Gastrocnemius medialis (tissue), 4 donors: ENCODE measurements at regions not wholly inside any gene's neighbourhood (a gene's known extent, or its start where the extent isn't known, plus 50 kb on each side); places are given as distances from the start of the nearest gene placed in this dataset.

ENCODE experiments used
- ATAC-seq, 2 donors: fragments of 150-250 bp; one replicate each; pipeline ENCODE4 v1.9.1; 2016
- DNase-seq, 2 donors: peaks; one replicate each; pipeline ENCODE4 v3.0.0-alpha.2; 2019
- H3K27ac ChIP-seq, 4 donors: fragments of 200-600 bp; sonication (generic); 1 replicate in 1 of 4; 2 replicates in 3 of 4; pipeline ENCODE4 v1.5.1; 2016 to 2018; ENCODE audit warnings: mild to moderate bottlenecking in 2 of 4, moderate library complexity in 1 of 4
- H3K27me3 ChIP-seq, 3 donors: fragments of 200-600 bp; sonication (generic) in 2 of 3; 1 replicate in 1 of 3; 2 replicates in 2 of 3; pipeline versions ENCODE4 v1.5.1 to v1.6.0; 2016 to 2019; ENCODE audit warnings: mild to moderate bottlenecking in 1 of 3, moderate library complexity in 1 of 3
- H3K36me3 ChIP-seq, 2 donors: fragments of 200-600 bp; sonication (generic) in 1 of 2; one replicate each; pipeline ENCODE4 v1.5.1; 2017 to 2018
- H3K4me1 ChIP-seq, 2 donors: fragments of 200-600 bp; sonication (generic) in 1 of 2; one replicate each; pipeline ENCODE4 v1.5.1; 2016 to 2017; ENCODE audit warnings: mild to moderate bottlenecking in 2 of 2
- H3K4me3 ChIP-seq, 4 donors: fragments of 200-600 bp; sonication (generic) in 3 of 4; 1 replicate in 1 of 4; 2 replicates in 3 of 4; pipeline ENCODE4 v1.5.1; 2016 to 2019; ENCODE audit warnings: mild to moderate bottlenecking in 2 of 4
- H3K9me3 ChIP-seq, 3 donors: fragments of 200-600 bp; sonication (generic) in 2 of 3; 1 replicate in 1 of 3; 2 replicates in 2 of 3; pipeline ENCODE4 v1.5.1; 2016 to 2019
- POLR2A ChIP-seq, 2 donors: fragments of 450-650 bp; IDR thresholded peaks; one replicate each; pipeline ENCODE4 v1.6.1; 2017; ENCODE audit warnings: antibody characterized with exemption in 2 of 2, mild to moderate bottlenecking in 2 of 2, moderate library complexity in 2 of 2
- in situ Hi-C, 4 donors: fragments of 200-750 bp; cut with MboI; loops; one replicate each; pipeline versions ENCODE4 v1.15.0 to v1.8.0; 2017; ENCODE audit warnings: low sequenced_read_pairs in 4 of 4
- intact Hi-C: fragments of 100-400 bp; cut with DNase I; formaldehyde crosslinking; loops from one replicate; pipeline ENCODE4 v1.15.1; 2023; ENCODE audit warnings: low total_unique reads
- TF ChIP-seq, protein P1 (sequence below), 5 experiments: fragments of 450-650 bp in 3 of 5; fragments of 200-600 bp in 2 of 5; sonication (generic) in 2 of 5; IDR thresholded peaks in 4 of 5; conservative IDR thresholded peaks in 1 of 5; 1 replicate in 4 of 5; 2 replicates in 1 of 5; pipeline ENCODE4 v1.5.1; 2016 to 2019; ENCODE audit warnings: antibody characterized with exemption in 5 of 5, mild to moderate bottlenecking in 3 of 5, moderate library complexity in 3 of 5

DNA sequence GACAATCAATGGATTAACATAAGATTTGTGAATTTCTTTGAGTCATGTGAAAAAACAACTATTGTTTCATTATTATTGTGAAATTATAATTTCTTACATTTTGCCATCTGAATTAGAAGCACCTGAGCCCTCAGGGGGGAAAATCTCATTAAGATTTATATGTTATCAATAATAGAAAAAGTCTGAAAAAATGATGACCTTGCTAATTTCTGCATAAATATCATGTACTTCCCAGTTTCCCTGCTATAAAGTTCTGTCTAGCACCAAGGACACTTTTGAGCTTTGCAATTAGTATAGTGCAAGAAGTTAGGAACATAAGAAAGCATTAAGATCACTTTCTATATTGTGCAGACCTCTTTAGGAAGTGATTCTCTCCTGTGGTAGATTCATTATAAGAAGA lies 488.3 kb upstream of the TUSC1 start:
- in situ Hi-C loops (no loop called here), intact Hi-C loops (no loop called here)
- ATAC-seq, result no peak
- Histone ChIP-seq H3K36me3 (no peaks in the 10 kb centered on the region), H3K4me1 (no peaks in the 10 kb centered on the region), H3K9me3 (no peaks in the 10 kb centered on the region), H3K27me3 (no peaks in the 10 kb centered on the region), H3K4me3 (no peak overlapping the region), H3K27ac (no peak overlapping the region)
- TF ChIP-seq, protein P1, sequence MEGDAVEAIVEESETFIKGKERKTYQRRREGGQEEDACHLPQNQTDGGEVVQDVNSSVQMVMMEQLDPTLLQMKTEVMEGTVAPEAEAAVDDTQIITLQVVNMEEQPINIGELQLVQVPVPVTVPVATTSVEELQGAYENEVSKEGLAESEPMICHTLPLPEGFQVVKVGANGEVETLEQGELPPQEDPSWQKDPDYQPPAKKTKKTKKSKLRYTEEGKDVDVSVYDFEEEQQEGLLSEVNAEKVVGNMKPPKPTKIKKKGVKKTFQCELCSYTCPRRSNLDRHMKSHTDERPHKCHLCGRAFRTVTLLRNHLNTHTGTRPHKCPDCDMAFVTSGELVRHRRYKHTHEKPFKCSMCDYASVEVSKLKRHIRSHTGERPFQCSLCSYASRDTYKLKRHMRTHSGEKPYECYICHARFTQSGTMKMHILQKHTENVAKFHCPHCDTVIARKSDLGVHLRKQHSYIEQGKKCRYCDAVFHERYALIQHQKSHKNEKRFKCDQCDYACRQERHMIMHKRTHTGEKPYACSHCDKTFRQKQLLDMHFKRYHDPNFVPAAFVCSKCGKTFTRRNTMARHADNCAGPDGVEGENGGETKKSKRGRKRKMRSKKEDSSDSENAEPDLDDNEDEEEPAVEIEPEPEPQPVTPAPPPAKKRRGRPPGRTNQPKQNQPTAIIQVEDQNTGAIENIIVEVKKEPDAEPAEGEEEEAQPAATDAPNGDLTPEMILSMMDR (IDR thresholded peaks at IDR 0.05 in 4 of 5, conservative IDR thresholded peaks at IDR 0.05 in 1 of 5), result no peak
- TF ChIP-seq POLR2A (IDR thresholded peaks at IDR 0.05), result no peak
- no peak for DNase-seq

DNA sequence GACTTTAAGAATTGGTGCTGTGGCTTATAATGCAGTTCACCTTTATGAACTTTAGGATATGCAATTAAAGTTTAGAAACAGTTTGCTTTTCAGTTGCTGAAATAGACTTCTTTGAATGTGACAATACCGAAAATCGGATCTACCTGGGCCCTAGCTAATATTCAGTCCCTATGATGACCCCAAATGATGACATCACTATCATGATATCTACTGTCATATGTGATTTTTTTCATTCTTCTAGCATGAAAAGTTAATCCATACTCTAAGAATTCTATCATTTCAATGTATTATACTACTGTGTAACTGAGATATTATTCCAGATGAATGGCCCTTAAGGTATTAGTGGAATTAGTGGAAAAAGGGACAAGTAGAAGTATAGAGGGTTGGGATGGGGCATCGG lies 487.2 kb upstream of the TUSC1 start:
- Histone ChIP-seq H3K36me3 (no peaks in the 10 kb centered on the region), H3K9me3 (no peaks in the 10 kb centered on the region), H3K27ac (no peak overlapping the region), H3K27me3 (no peaks in the 10 kb centered on the region), H3K4me1 (no peaks in the 10 kb centered on the region), H3K4me3 (no peak overlapping the region)
- ATAC-seq, result no peak
- DNase-seq, result no peak
- in situ Hi-C loops, result no loop called here
- TF ChIP-seq, protein P1 (IDR thresholded peaks at IDR 0.05 in 4 of 5, conservative IDR thresholded peaks at IDR 0.05 in 1 of 5), result no peak
- no peak for TF ChIP-seq POLR2A (IDR thresholded peaks at IDR 0.05)
- intact Hi-C loops, result no loop called here

DNA sequence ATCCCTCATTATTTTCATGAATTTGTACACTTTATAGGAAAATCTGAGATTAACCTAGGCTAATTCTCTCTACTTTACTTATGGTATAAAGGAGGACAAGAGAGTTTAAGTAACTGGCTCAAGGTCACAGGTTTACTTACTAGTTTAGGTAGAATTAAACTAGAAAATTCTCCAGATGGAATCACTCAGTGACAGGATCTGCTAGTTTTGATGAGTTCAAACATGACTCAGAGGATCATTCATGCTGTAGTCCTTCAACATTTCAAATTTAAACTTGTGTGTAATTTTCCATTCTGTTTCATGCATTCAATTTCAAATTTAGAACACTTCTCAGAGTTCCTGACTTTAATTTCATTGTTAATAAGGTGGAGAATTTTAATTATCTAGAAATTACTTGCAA lies 485.7 kb upstream of the TUSC1 start:
- Histone ChIP-seq H3K36me3 (no peaks in the 10 kb centered on the region), H3K9me3 (no peaks in the 10 kb centered on the region), H3K27ac (no peak overlapping the region), H3K27me3 (no peaks in the 10 kb centered on the region), H3K4me1 (no peaks in the 10 kb centered on the region), H3K4me3 (no peak overlapping the region)
- in situ Hi-C loops (no loop called here), intact Hi-C loops (no loop called here)
- DNase-seq (no peak), ATAC-seq (no peak)
- no peak for TF ChIP-seq POLR2A (IDR thresholded peaks at IDR 0.05)
- TF ChIP-seq, protein P1 (IDR thresholded peaks at IDR 0.05 in 4 of 5, conservative IDR thresholded peaks at IDR 0.05 in 1 of 5), result no peak

DNA sequence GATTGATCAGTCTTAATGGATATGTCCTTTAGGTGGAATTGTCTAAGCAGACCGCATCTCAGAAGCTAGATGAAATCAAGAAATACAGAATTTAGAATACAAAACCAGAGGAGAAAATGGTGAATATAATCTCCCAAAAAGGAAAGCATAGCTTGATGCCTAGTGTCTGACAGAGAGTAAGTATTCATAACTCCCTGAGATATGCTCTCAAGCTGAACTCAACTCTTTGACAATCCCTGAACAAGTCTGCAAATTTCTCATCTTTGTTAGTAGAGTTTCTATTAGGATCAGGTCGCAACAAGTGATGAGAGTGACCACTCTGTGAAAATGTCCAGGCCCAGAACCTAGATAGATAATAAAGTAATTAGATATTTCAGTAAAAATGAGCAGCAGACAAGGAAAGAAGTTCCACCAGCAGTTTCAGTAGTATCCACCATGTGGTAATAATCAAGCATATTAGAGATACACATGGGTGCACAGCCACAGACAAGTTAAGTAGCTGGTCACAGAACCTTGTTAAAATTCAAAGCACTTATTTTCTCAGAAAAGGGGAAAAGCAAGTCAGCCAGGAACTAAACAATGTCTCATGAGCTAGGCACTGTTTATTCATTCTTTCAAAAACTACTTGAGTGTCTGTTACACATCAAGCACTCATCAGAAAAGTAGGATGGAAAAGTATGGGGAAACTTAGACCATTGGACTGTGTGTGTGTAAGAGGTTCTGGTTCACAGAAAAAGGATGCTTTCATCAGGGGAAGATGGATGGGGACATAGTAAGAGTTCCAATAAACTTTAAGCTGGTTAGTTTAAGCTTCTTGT lies 481.5 kb upstream of the TUSC1 start:
- in situ Hi-C loops, result no loop called here

More for the DNA sequence above, 481.5 kb upstream of the TUSC1 start:
- ATAC-seq, result no peak
- H3K4me3 ChIP-seq, result no peak overlapping the region
- H3K27ac ChIP-seq, result no peak overlapping the region
- DNase-seq, result no peak
- intact Hi-C loops, result no loop called here
- no peaks in the 10 kb centered on the region for H3K9me3 ChIP-seq
- TF ChIP-seq POLR2A (IDR thresholded peaks at IDR 0.05), result no peak
- TF ChIP-seq, protein P1 (IDR thresholded peaks at IDR 0.05 in 4 of 5, conservative IDR thresholded peaks at IDR 0.05 in 1 of 5), result no peak
- no peaks in the 10 kb centered on the region for H3K4me1 ChIP-seq
- H3K27me3 ChIP-seq, result no peaks in the 10 kb centered on the region
- no peaks in the 10 kb centered on the region for H3K36me3 ChIP-seq
